GM23338 (cell line): ENCODE measurements at regions not wholly inside any gene's neighbourhood (a gene's known extent, or its start where the extent isn't known, plus 50 kb on each side); places are given as distances from the start of the nearest gene placed in this dataset.

Source experiments
- ATAC-seq: fragments of 200-7000 bp; cut with Tn5 transposase; 3 replicates; pipeline ENCODE4 v1.9.1; 2020
- DNase-seq: peaks from one replicate; pipeline ENCODE4 v3.0.0-alpha.2; 2015; ENCODE audit warnings: low spot score
- H2AFZ ChIP-seq: fragments of 200-600 bp; sonication (generic); 2 replicates; pipeline ENCODE4 v1.8.0; 2016; ENCODE audit warnings: antibody characterized with exemption, mild to moderate bottlenecking, moderate library complexity
- H3F3A ChIP-seq: fragments of 200-600 bp; sonication (generic); replicated peaks from 2 replicates; pipeline ENCODE4 v1.8.0; 2017; ENCODE audit warnings: antibody characterized with exemption, mixed run types, low read depth
- H3K27ac ChIP-seq: fragments of 200-600 bp; sonication (generic); 2 replicates; pipeline ENCODE4 v1.6.1; 2016; ENCODE audit warnings: low read depth
- H3K27me3 ChIP-seq: fragments of 200-600 bp; sonication (generic); 2 replicates; pipeline ENCODE4 v1.8.0; 2016; ENCODE audit warnings: mild to moderate bottlenecking, mixed run types, moderate library complexity; ENCODE audit not compliant: insufficient read depth
- H3K36me3 ChIP-seq: fragments of 200-600 bp; sonication (generic); 2 replicates; pipeline ENCODE4 v1.8.0; 2016; ENCODE audit warnings: mild to moderate bottlenecking; ENCODE audit not compliant: insufficient read depth
- H3K4me1 ChIP-seq: fragments of 200-600 bp; sonication (generic); 2 replicates; pipeline ENCODE4 v1.8.0; 2016; ENCODE audit warnings: mild to moderate bottlenecking, moderate library complexity; ENCODE audit not compliant: insufficient read depth
- H3K4me2 ChIP-seq: fragments of 200-600 bp; sonication (generic); 2 replicates; pipeline ENCODE4 v1.7.1; 2017; ENCODE audit warnings: mixed run types
- H3K4me3 ChIP-seq: fragments of 200-600 bp; sonication (generic); 2 replicates; pipeline ENCODE4 v1.6.1; 2016; ENCODE audit warnings: mixed run types
- H3K79me2 ChIP-seq: fragments of 200-600 bp; sonication (generic); replicated peaks from 2 replicates; pipeline ENCODE4 v1.8.0; 2017; ENCODE audit warnings: mild to moderate bottlenecking; ENCODE audit not compliant: insufficient read depth
- H3K9me2 ChIP-seq: fragments of 200-600 bp; sonication (generic); 2 replicates; pipeline ENCODE4 v1.8.0; 2017; ENCODE audit not compliant: insufficient read depth
- H4K20me1 ChIP-seq: fragments of 200-600 bp; sonication (generic); replicated peaks from 2 replicates; pipeline ENCODE4 v1.8.0; 2017; ENCODE audit warnings: mild to moderate bottlenecking; ENCODE audit not compliant: insufficient read depth
- H3K27ac Mint-ChIP-seq: 2 replicates; pipeline ENCODE4 v1.8.0; 2020; ENCODE audit warnings: inconsistent platforms, mild to moderate bottlenecking, moderate library complexity, mixed read lengths
- H3K27me3 Mint-ChIP-seq: 3 replicates; pipeline ENCODE4 v1.8.0; 2022; ENCODE audit warnings: low read depth, mild to moderate bottlenecking, moderate library complexity, mixed read lengths, inconsistent platforms; ENCODE audit not compliant: insufficient read depth, poor library complexity
- H3K36me3 Mint-ChIP-seq: 3 replicates; pipeline ENCODE4 v1.8.0; 2021; ENCODE audit warnings: low read depth, mild to moderate bottlenecking, inconsistent platforms, moderate library complexity, mixed read lengths
- H3K4me1 Mint-ChIP-seq: 3 replicates; pipeline ENCODE4 v1.8.0; 2020; ENCODE audit warnings: mild to moderate bottlenecking, inconsistent platforms, mixed read lengths
- H3K4me3 Mint-ChIP-seq: 3 replicates; pipeline ENCODE4 v1.8.0; 2021; ENCODE audit warnings: moderate library complexity, mild to moderate bottlenecking, inconsistent platforms, mixed read lengths
- H3K9me3 Mint-ChIP-seq: 3 replicates; pipeline ENCODE4 v1.8.0; 2020; ENCODE audit warnings: moderate library complexity, mild to moderate bottlenecking, inconsistent platforms, mixed read lengths
- CREB1 ChIP-seq: fragments of 250-450 bp; sonication (Bioruptor Pico); IDR thresholded peaks from 2 replicates; pipeline ENCODE4 v1.5.0; 2020; ENCODE audit warnings: low read depth, mild to moderate bottlenecking, moderate library complexity
- EZH2 ChIP-seq: fragments of 200-600 bp; sonication (generic); IDR thresholded peaks from one replicate; pipeline ENCODE4 v1.8.0; 2017; ENCODE audit warnings: antibody characterized with exemption, mild to moderate bottlenecking, low read depth; ENCODE audit not compliant: unreplicated experiment
- REST ChIP-seq: IDR thresholded peaks from one replicate; pipeline ENCODE4 v1.6.1; 2018; ENCODE audit warnings: antibody characterized with exemption; ENCODE audit not compliant: unreplicated experiment
- ZNF331 ChIP-seq: fragments of 250-450 bp; sonication (Bioruptor Pico); IDR thresholded peaks from 2 replicates; pipeline ENCODE4 v1.5.0; 2020; ENCODE audit warnings: low read depth, mild to moderate bottlenecking, moderate library complexity
- ZNF462 ChIP-seq: fragments of 250-450 bp; sonication (Bioruptor Pico); IDR thresholded peaks from 2 replicates; pipeline ENCODE4 v1.5.0; 2020; ENCODE audit warnings: mild to moderate bottlenecking, moderate library complexity

- Histone ChIP-seq H3K27ac (no peak overlapping the region), H3K27me3 (no peaks in the 10 kb centered on the region), H3K36me3 (no peaks in the 10 kb centered on the region), H2AFZ (no peak overlapping the region), H3K4me1 (no peaks in the 10 kb centered on the region), H3K9me2 (no peaks in the 10 kb centered on the region), H3K4me2 (no peak overlapping the region), H3F3A (no peaks in the 10 kb centered on the region), H3K79me2 (no peaks in the 10 kb centered on the region), H4K20me1 (no peaks in the 10 kb centered on the region), H3K4me3 (no peak overlapping the region)
- TF ChIP-seq CREB1, result no peak
- TF ChIP-seq EZH2, result no peak
- no peak for TF ChIP-seq REST
- no peak for TF ChIP-seq ZNF331 (CRISPR knock-in tag)
- TF ChIP-seq ZNF462 (CRISPR knock-in tag), result no peak
- H3K4me1 Mint-ChIP-seq, result peaks cover 10% of the 10 kb centered on the region; the same call in 2 of the 3 replicates
- ATAC-seq (no peak), DNase-seq (no peak)
- no peaks in the 10 kb centered on the region for H3K36me3 Mint-ChIP-seq
- no peak overlapping the region for H3K4me3 Mint-ChIP-seq
- no peaks in the 10 kb centered on the region for H3K9me3 Mint-ChIP-seq
- H3K27ac Mint-ChIP-seq, result no peak overlapping the region
- no peaks in the 10 kb centered on the region for H3K27me3 Mint-ChIP-seq
Observed at GRCh38 chr9:27967210-27967609, 393.9 kb upstream of the C9orf72 start.
